ENCODE measurements at regions not wholly inside any gene's neighbourhood (a gene's known extent, or its start where the extent isn't known, plus 50 kb on each side); places are given as distances from the start of the nearest gene placed in this dataset.

DNA sequence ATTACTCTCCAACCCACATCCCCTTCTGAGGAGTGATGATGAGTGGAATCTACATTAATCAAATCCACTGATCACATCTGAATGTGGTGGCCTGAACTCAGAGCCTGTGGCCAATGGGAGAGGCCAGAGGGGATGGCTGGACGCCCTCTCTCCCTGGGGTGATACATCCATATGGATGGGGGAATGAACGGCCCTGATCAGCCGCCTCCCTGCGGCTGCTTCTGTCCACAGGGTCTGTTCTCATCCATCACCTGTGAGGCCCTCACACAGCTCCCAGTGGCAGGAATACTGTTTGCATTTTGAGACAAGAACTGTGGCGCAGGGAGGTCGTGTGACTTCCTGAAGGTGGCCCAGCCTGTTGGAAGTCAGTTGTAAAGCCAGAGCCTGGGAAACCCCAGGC, 78.3 kb upstream of the SHISAL1 start:
- DNase-seq (ENCODE audit: insufficient read length, low spot score): no peak
- no peak for TF ChIP-seq POLR2AphosphoS5 (IDR thresholded peaks at IDR 0.05; ENCODE audit: low read depth, low read length)
- TF ChIP-seq PAX5 (IDR thresholded peaks at IDR 0.05; ENCODE audit: insufficient read depth, low read length, severe bottlenecking): no peak
- no peak for TF ChIP-seq POLR2A (IDR thresholded peaks at IDR 0.05; ENCODE audit: low read depth, low read length)
- TF ChIP-seq SPI1 (IDR thresholded peaks at IDR 0.05; ENCODE audit: low read depth, low read length): no peak
- TF ChIP-seq TAF1 (IDR thresholded peaks at IDR 0.05; ENCODE audit: low read depth, low read length): no peak
- TF ChIP-seq POU2F2 (IDR thresholded peaks at IDR 0.05; ENCODE audit: low read depth, low read length): no peak
- FAIRE-seq: no peak

DNA sequence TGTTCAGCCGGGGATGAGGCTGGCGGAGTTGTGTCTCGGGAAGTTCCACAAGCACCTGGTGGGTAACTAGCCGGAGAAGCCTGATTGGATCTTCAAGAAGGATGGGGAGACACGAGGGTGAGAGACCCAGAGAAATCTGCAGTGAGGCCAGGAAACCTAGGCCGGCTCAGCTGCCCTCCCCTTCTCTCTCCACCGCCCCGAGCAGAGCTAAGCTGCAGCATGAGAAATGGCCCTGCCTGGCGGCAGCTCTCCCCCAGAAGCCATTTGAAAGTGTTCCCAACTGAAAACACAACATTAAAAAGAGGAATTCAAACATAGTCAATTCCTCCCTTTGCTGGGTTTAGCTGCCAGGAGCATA, 77.8 kb upstream of the SHISAL1 start:
- FAIRE-seq (no peak), DNase-seq (ENCODE audit: insufficient read length, low spot score) (no peak)
- TF ChIP-seq SPI1 (IDR thresholded peaks at IDR 0.05; ENCODE audit: low read depth, low read length) (no peak), TAF1 (IDR thresholded peaks at IDR 0.05; ENCODE audit: low read depth, low read length) (no peak), POLR2A (IDR thresholded peaks at IDR 0.05; ENCODE audit: low read depth, low read length) (no peak), PAX5 (IDR thresholded peaks at IDR 0.05; ENCODE audit: insufficient read depth, low read length, severe bottlenecking) (no peak), POLR2AphosphoS5 (IDR thresholded peaks at IDR 0.05; ENCODE audit: low read depth, low read length) (no peak), POU2F2 (IDR thresholded peaks at IDR 0.05; ENCODE audit: low read depth, low read length) (no peak)

DNA sequence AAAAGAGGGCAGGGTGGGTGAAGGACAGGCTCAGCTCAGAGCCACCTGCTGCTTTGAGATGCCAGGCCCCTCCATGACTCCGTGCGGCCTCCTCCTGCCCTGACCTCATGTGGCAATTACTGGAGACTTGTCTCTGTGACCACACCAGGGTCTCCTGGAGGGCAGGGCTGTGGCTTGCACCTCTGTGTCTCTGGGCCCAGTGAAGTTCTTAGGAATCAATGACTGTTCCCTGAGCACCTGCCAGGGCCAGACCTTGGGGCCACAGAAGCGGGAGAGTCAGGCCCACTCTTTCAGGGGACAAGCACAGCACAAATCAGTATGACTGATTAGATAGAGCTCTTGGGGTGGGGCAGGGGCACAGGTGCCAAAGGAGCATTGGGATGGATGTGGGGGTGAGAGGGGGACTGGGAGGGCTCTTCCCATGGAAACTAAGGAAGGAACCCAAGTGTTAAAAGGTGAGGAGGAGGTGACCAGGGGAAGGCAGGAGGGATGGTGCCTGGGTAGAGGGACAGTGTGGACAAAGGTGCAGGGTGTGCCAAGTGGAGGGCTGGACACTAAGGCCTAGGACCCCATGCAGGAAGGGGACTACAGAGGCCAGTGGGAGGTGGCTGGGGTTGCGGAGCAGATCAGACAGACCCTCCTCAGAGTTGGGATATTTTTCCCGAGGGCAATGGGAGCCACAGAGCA, 77.3 kb upstream of the SHISAL1 start:
- TF ChIP-seq PAX5 (IDR thresholded peaks at IDR 0.05; ENCODE audit: insufficient read depth, low read length, severe bottlenecking) (no peak), POU2F2 (IDR thresholded peaks at IDR 0.05; ENCODE audit: low read depth, low read length) (no peak), SPI1 (IDR thresholded peaks at IDR 0.05; ENCODE audit: low read depth, low read length) (no peak), POLR2A (IDR thresholded peaks at IDR 0.05; ENCODE audit: low read depth, low read length) (no peak), TAF1 (IDR thresholded peaks at IDR 0.05; ENCODE audit: low read depth, low read length) (no peak), POLR2AphosphoS5 (IDR thresholded peaks at IDR 0.05; ENCODE audit: low read depth, low read length) (no peak)
- DNase-seq (ENCODE audit: insufficient read length, low spot score) (no peak), FAIRE-seq (no peak)

DNA sequence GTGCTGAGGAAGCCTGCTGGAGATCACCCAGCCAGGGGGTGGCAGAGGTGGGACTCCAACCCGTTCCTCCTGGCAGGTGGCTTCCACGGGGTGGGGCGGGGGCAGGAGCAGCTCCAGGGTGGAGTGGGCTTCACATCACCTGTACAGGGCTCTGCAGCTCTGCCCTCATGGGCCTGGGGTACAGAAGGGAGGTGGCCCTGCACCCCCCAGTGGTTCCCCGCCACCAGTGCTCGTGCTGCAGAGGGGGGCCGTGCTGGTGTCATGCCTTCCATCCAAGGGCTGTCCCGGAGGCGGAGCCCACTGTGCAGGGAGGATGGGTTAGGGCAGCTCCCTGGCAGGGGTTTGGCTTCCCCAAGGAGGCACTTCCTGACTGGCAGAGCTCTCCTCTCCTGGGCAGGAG, 76.4 kb upstream of the SHISAL1 start:
- no peak for TF ChIP-seq PAX5 (IDR thresholded peaks at IDR 0.05; ENCODE audit: insufficient read depth, low read length, severe bottlenecking)
- FAIRE-seq (no peak), DNase-seq (ENCODE audit: insufficient read length, low spot score) (no peak)

DNA sequence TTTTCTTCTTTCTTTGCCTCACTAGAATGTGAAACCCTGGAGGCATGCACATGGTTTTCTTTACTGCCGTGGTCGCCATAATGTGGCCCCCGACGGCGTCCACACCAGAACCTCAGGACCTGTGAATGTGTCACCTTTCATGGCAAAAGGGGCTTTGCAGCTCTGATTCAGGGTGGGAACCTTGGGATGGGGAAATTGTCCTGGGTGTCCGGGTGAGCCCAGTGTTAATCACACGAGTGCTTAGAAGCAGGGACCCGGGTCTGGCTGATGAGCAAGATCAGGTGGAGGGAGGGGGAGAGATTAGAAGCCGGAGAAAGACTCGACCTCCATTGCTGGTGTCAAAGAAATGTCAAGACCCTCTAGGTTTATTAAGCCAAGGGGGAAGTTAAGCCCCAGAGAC, 74.7 kb upstream of the SHISAL1 start:
- TF ChIP-seq TAF1 (IDR thresholded peaks at IDR 0.05; ENCODE audit: low read depth, low read length): no peak
- no peak for TF ChIP-seq POU2F2 (IDR thresholded peaks at IDR 0.05; ENCODE audit: low read depth, low read length)
- no peak for TF ChIP-seq POLR2A (IDR thresholded peaks at IDR 0.05; ENCODE audit: low read depth, low read length)
- no peak for TF ChIP-seq POLR2AphosphoS5 (IDR thresholded peaks at IDR 0.05; ENCODE audit: low read depth, low read length)
- no peak for TF ChIP-seq SPI1 (IDR thresholded peaks at IDR 0.05; ENCODE audit: low read depth, low read length)
- no peak for TF ChIP-seq PAX5 (IDR thresholded peaks at IDR 0.05; ENCODE audit: insufficient read depth, low read length, severe bottlenecking)
- no peak for FAIRE-seq
- no peak for DNase-seq (ENCODE audit: insufficient read length, low spot score)

DNA sequence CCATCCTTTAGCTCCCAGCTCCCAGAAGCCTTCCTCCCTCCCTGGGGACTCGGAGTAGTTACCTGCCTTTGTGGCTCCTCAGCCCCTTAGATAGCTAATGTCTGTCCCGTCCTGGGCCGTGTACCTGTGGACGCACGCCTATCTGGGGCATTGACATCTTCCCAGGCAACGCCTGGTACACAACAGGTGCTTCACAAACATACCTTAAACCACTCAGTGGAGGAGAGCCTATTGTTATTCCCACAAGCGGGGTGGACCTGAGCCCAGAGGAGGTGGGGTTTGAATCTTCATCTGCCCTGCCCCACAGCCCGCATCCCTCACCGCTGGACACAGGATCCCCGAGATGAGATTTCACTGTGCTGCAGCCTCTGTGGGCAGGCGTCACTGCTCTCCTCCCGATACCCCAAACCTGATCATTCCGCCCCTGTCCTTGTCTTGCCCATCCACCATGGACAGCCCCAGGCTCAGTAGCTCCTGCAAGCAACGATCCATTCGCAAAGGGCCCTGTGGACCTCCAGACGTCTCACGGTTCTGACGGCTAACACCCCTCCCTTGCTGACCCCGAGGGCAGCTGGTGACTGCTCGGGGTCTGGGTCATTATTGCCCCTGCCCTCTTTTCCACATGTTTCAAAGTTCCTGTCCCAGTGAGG, 73.8 kb upstream of the SHISAL1 start:
- FAIRE-seq: no peak
- no peak for DNase-seq (ENCODE audit: insufficient read length, low spot score)
- TF ChIP-seq PAX5 (IDR thresholded peaks at IDR 0.05; ENCODE audit: insufficient read depth, low read length, severe bottlenecking) (no peak), SPI1 (IDR thresholded peaks at IDR 0.05; ENCODE audit: low read depth, low read length) (no peak), POLR2AphosphoS5 (IDR thresholded peaks at IDR 0.05; ENCODE audit: low read depth, low read length) (no peak), TAF1 (IDR thresholded peaks at IDR 0.05; ENCODE audit: low read depth, low read length) (no peak)

DNA sequence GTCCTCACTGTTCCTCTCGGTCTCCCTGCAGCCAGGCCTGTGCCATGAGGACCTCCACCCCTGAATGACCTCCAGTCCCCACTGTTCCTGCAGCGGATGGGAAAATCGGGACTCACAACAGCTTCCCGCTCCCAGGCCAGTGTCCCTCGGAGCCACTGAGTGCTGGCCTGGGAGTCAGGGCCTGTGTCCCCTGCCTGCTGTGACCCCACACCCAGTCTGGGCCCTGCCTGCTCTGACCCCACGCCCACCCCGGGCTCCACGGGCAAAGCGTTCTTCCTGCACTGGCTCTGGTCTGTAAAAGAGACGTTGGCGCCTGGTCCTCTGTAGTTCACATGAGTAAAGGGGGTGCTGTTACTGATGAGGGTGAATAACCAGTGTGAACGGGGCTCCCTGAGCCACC, 73.0 kb upstream of the SHISAL1 start:
- DNase-seq (ENCODE audit: insufficient read length, low spot score): no peak
- TF ChIP-seq POLR2AphosphoS5 (IDR thresholded peaks at IDR 0.05; ENCODE audit: low read depth, low read length) (no peak), TAF1 (IDR thresholded peaks at IDR 0.05; ENCODE audit: low read depth, low read length) (no peak), POU2F2 (IDR thresholded peaks at IDR 0.05; ENCODE audit: low read depth, low read length) (no peak), POLR2A (IDR thresholded peaks at IDR 0.05; ENCODE audit: low read depth, low read length) (no peak), PAX5 (IDR thresholded peaks at IDR 0.05; ENCODE audit: insufficient read depth, low read length, severe bottlenecking) (no peak), SPI1 (IDR thresholded peaks at IDR 0.05; ENCODE audit: low read depth, low read length) (no peak)
- no peak for FAIRE-seq

DNA sequence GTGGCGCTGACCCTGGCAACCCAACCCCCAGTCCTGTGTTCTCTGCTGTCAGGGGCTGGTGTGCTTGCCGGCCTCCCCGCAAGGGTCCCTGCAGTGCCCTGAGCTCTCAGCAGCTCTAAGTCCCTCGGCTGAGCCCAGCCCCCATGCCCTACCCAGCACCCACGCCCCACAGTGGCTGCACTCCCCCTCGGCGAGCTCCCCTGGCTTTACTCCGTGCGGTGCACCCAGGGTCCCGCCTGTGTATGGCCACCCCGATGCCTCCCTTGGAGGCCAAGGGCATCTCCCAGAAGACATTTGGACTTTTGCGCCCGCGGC, 72.5 kb upstream of the SHISAL1 start:
- no peak for FAIRE-seq
- no peak for TF ChIP-seq POLR2A (IDR thresholded peaks at IDR 0.05; ENCODE audit: low read depth, low read length)
- DNase-seq (ENCODE audit: insufficient read length, low spot score): no peak

DNA sequence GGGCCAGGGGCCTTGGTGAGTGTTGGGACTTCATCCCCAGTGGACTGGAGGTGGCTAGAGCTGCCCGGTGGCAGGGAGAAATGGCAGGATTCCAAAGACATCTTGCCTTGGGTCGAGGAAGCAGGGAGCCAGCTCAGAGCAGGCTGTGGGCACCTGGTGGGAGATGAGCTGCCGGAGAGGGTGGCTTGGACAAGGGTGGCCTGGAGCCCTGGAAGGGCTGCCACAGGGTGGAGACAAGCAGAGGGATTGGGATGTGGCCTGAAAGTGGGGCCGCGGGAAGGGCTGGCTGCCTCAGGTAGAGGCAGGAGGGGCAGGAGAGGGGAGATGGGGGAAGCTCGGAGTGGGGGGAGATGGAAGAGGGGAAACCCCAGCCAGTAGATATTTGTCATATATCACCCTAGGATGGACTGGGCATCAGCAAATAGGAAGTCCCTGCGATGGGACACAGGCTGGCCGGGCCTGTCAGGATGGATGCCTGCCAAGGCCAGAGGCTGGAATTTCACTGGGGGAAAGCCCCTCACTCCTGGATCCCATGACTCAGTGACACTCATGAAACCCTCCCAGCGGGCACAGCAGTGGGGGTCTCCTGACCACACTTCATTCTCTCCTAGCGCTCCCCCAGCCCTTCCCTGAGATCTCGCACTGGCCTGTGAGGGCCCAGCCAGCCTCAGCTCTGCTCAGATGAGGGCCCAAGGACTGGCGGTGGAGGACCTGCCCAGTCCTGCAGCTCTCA, 72.0 kb upstream of the SHISAL1 start:
- FAIRE-seq (no peak), DNase-seq (ENCODE audit: insufficient read length, low spot score) (no peak)
- no peak for TF ChIP-seq TAF1 (IDR thresholded peaks at IDR 0.05; ENCODE audit: low read depth, low read length)
- no peak for TF ChIP-seq POLR2AphosphoS5 (IDR thresholded peaks at IDR 0.05; ENCODE audit: low read depth, low read length)
- no peak for TF ChIP-seq PAX5 (IDR thresholded peaks at IDR 0.05; ENCODE audit: insufficient read depth, low read length, severe bottlenecking)
- TF ChIP-seq POU2F2 (IDR thresholded peaks at IDR 0.05; ENCODE audit: low read depth, low read length): no peak
- TF ChIP-seq SPI1 (IDR thresholded peaks at IDR 0.05; ENCODE audit: low read depth, low read length): no peak
- no peak for TF ChIP-seq POLR2A (IDR thresholded peaks at IDR 0.05; ENCODE audit: low read depth, low read length)
